ENCODE measurements at regions not wholly inside any gene's neighbourhood (a gene's known extent, or its start where the extent isn't known, plus 50 kb on each side); places are given as distances from the start of the nearest gene placed in this dataset.

DNA sequence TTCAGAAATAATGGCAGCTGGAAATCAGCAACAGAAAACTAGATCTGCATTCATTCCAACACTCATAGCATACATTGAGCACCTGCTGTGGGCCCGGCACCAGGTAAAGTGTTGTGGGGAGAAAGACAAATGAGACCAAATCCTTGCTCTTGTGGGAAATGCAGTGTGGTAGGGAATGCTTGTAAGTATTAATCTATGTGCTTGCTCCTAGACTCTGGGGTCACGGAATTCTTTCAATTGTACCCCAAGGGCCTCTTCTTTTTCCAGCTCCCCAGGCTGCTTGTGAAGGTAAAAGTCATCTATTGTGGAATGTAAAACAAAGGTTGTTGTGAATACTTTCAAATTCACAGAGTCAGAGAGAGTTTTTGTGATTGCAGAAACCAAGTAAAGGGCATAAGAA, 501.9 kb downstream of the CDK5RAP2 start:
- no peak overlapping the region for H3K4me3 Mint-ChIP-seq
- peaks cover 2% of the 10 kb centered on the region for H3K27me3 Mint-ChIP-seq (ENCODE audit: low read depth)
- CTCF ChIA-PET: no interaction called here
- no peak for DNase-seq
- no peak overlapping the region for H3K27ac Mint-ChIP-seq
- H3K9me3 Mint-ChIP-seq: no peaks in the 10 kb centered on the region
- H3K4me1 Mint-ChIP-seq (ENCODE audit: low read depth): no peaks in the 10 kb centered on the region
- intact Hi-C loops (cut with micrococcal nuclease): no loop called here
- no peaks in the 10 kb centered on the region for H3K36me3 Mint-ChIP-seq (ENCODE audit: low read depth)

DNA sequence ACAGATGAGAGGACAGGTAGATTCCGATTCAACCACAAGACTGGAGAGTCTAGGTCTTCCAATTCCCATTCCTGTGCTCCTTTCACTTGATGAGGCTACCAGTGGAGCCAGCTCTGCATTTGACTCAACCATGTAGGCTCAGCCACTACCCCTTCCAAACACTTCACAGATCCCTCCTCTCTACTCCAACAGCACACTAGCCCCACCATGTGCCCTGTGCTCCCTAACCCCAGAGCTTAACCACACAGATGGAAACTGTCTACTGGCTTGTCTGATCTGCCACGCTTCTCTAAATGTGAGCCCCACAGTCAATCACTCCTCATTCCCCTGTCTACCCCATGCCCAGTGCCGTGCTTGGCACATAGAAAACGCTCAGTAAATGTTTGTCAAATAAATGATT, 508.2 kb downstream of the CDK5RAP2 start:
- intact Hi-C loops (cut with micrococcal nuclease): no loop called here
- no peaks in the 10 kb centered on the region for H3K36me3 Mint-ChIP-seq (ENCODE audit: low read depth)
- H3K4me3 Mint-ChIP-seq: no peak overlapping the region
- peaks cover under 1% of the 10 kb centered on the region for H3K27me3 Mint-ChIP-seq (ENCODE audit: low read depth)
- CTCF ChIA-PET: no interaction called here
- no peaks in the 10 kb centered on the region for H3K9me3 Mint-ChIP-seq
- H3K4me1 Mint-ChIP-seq (ENCODE audit: low read depth): no peaks in the 10 kb centered on the region
- no peak for DNase-seq
- no peak overlapping the region for H3K27ac Mint-ChIP-seq

DNA sequence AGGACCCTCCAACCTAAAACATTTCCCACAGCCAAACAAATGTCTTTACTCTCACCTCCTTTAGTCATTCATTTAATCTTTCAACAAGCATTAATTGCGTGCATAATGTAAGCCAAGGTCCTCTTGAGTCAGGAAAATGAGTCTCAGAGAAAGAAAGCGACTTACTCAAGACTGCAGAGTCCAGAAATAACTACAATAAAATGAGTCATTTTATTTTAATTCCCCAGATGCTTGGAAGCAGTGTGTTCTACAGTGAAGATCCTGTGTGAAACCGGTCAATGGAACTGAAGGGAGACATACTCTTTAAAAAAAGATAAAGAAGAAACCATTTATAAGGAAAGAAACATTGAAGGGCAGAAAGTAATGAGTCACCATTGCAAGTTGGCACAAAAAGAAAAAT, 513.7 kb downstream of the CDK5RAP2 start:
- H3K36me3 Mint-ChIP-seq (ENCODE audit: low read depth): no peaks in the 10 kb centered on the region
- H3K27me3 Mint-ChIP-seq (ENCODE audit: low read depth): no peaks in the 10 kb centered on the region
- CTCF ChIA-PET: interaction anchor here (0.8 kb wide), 1 partner anchor 18 kb away, joined by 4 read pairs; no protein-coding TSS in a partner anchor
- peaks cover 2% of the 10 kb centered on the region for H3K9me3 Mint-ChIP-seq
- intact Hi-C loops (cut with micrococcal nuclease): no loop called here
- DNase-seq: no peak
- H3K4me1 Mint-ChIP-seq (ENCODE audit: low read depth): no peaks in the 10 kb centered on the region
- no peak overlapping the region for H3K4me3 Mint-ChIP-seq
- H3K27ac Mint-ChIP-seq: no peak overlapping the region

DNA sequence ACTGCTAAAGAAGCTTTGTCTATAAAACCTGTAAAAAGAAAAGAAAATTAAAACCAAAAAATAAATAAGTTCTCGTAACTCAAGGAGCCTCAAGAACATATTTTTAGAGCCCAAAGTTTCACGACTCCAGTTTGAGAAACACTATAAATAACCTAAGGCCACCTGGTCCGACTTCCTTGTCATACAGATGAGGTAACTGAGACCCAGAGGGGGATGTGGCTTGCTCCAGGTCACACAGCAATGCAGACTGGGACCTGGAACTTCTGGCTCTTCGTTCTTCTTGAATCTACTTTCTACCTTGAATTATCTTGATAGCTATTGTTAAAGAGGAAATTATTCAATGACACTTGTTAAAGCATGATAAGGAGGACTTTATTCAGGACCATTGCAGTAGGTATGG, 514.8 kb downstream of the CDK5RAP2 start:
- no peaks in the 10 kb centered on the region for H3K4me1 Mint-ChIP-seq (ENCODE audit: low read depth)
- DNase-seq: no peak
- no peak overlapping the region for H3K4me3 Mint-ChIP-seq
- no peak overlapping the region for H3K27ac Mint-ChIP-seq
- no peaks in the 10 kb centered on the region for H3K27me3 Mint-ChIP-seq (ENCODE audit: low read depth)
- CTCF ChIA-PET: no interaction called here
- no peaks in the 10 kb centered on the region for H3K36me3 Mint-ChIP-seq (ENCODE audit: low read depth)
- H3K9me3 Mint-ChIP-seq: peaks cover 2% of the 10 kb centered on the region
- intact Hi-C loops (cut with micrococcal nuclease): no loop called here

DNA sequence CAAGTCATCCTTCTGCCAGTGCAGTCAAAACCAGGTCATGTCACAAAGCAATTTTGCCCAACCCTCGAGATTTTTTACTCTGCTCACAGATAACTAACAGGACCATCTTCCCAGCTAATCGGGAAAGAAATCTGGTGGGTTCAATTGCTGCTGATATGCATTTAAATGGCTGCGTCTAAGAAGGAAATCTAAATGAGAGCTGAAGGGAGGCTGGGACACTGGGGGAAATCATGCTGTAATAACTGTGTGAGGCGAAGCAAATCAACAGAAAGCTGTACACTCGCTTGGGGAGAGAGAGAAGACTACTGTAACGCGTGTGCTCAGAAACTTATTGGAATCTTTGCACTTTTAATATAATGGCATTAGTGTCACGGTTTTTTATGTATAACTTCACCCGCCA, 535.0 kb downstream of the CDK5RAP2 start:
- Mint-ChIP-seq H3K4me1 (ENCODE audit: low read depth) (no peaks in the 10 kb centered on the region), H3K36me3 (ENCODE audit: low read depth) (no peaks in the 10 kb centered on the region), H3K9me3 (no peaks in the 10 kb centered on the region), H3K4me3 (no peak overlapping the region), H3K27ac (no peak overlapping the region), H3K27me3 (ENCODE audit: low read depth) (no peaks in the 10 kb centered on the region)
- intact Hi-C loops (cut with micrococcal nuclease): no loop called here
- CTCF ChIA-PET: no interaction called here
- DNase-seq: no peak

DNA sequence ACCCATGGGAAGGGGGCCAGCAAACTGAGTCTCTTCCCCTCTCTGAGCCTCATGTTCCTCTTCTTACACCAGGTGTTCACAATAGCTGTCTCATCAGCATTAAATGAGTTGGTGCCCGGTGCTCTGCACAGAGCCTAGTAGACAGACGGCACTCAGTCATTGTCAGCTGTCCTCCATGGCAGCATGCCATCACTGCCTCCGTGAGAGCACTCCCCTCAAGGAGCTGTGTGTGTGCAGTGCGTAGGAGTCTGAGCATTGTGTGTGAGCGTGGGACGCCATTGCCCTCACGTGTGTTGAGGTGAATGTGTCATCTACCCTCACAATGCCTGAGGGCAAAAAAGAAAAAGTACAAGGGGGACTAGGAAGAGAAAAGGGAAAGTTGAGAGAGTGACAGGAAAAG, 536.5 kb downstream of the CDK5RAP2 start:
- Mint-ChIP-seq H3K9me3 (no peaks in the 10 kb centered on the region), H3K4me3 (no peak overlapping the region), H3K4me1 (ENCODE audit: low read depth) (no peaks in the 10 kb centered on the region), H3K36me3 (ENCODE audit: low read depth) (no peaks in the 10 kb centered on the region), H3K27me3 (ENCODE audit: low read depth) (no peaks in the 10 kb centered on the region), H3K27ac (no peak overlapping the region)
- intact Hi-C loops (cut with micrococcal nuclease): no loop called here
- CTCF ChIA-PET: no interaction called here
- DNase-seq: no peak

DNA sequence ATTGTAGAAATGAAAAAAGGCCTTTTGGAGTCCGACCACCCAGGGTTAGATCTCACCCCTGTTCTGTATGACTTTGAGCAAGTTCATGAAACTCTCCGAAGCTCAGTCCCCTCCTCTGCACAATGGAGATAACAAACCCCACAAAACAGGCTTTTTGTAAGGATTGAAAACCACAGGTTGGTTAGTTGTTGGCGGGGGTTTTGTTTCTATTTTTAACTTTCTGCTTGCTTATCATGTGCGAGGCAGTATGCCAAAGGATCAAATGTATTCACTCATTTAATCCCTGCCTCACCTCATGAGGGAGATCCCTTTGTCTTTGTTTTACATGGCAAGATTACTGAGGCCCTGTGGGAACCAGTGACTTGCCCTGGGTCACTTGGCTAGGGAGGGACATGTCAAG, 539.1 kb downstream of the CDK5RAP2 start:
- no peak for DNase-seq
- intact Hi-C loops (cut with micrococcal nuclease): no loop called here
- CTCF ChIA-PET: no interaction called here
- Mint-ChIP-seq H3K27ac (no peak overlapping the region), H3K4me1 (ENCODE audit: low read depth) (no peaks in the 10 kb centered on the region), H3K36me3 (ENCODE audit: low read depth) (no peaks in the 10 kb centered on the region), H3K9me3 (no peaks in the 10 kb centered on the region), H3K27me3 (ENCODE audit: low read depth) (no peaks in the 10 kb centered on the region), H3K4me3 (no peak overlapping the region)

DNA sequence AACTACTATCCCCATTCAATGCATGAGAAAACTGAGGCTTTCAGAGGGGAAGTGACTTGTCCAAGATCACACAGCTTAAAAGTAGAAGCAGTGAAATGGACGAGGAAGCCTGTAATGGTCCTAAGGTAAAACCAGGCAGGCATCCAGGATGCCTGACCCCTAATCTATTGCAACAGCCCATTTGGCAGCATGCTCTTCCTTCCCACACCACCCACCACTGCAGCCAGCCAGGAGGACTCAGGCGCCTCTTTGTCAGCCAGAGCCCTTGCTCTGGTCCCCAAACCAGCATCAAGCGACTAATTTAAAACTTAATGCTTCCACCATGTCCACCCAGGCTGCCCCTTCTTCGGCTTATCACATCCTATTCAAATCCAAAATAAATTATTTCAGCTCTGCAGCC, 541.6 kb downstream of the CDK5RAP2 start:
- intact Hi-C loops (cut with micrococcal nuclease): no loop called here
- Mint-ChIP-seq H3K4me1 (ENCODE audit: low read depth) (no peaks in the 10 kb centered on the region), H3K36me3 (ENCODE audit: low read depth) (no peaks in the 10 kb centered on the region), H3K9me3 (no peaks in the 10 kb centered on the region), H3K27ac (no peak overlapping the region), H3K4me3 (no peak overlapping the region), H3K27me3 (ENCODE audit: low read depth) (no peaks in the 10 kb centered on the region)
- no peak for DNase-seq
- CTCF ChIA-PET: no interaction called here

DNA sequence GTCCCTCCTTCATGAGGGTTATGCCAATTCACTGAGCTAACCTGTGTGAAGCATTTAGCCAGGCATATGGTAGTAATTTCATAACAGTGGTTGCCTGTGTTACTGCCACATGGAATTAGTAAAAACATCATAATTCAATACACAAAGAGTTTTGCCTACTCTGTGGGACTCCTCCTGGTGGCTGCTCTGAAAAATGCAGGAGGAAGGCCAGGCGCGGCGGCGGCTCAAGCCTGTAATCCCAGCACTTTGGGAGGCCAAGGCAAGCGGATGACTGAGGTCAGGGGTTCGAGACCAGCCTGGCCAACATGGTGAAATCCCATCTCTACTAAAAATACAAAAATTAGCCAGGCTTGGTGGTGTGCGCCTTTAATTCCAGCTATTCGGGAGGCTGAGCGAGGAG, 547.3 kb downstream of the CDK5RAP2 start:
- CTCF ChIA-PET: interaction anchor here (0.6 kb wide), 1 partner anchor 63 kb away, joined by 3 read pairs; no protein-coding TSS in a partner anchor
- no peaks in the 10 kb centered on the region for H3K36me3 Mint-ChIP-seq (ENCODE audit: low read depth)
- H3K9me3 Mint-ChIP-seq: no peaks in the 10 kb centered on the region
- no peak overlapping the region for H3K4me3 Mint-ChIP-seq
- H3K4me1 Mint-ChIP-seq (ENCODE audit: low read depth): no peaks in the 10 kb centered on the region
- intact Hi-C loops (cut with micrococcal nuclease): no loop called here
- no peak overlapping the region for H3K27ac Mint-ChIP-seq
- no peak for DNase-seq
- H3K27me3 Mint-ChIP-seq (ENCODE audit: low read depth): peaks cover 3% of the 10 kb centered on the region

DNA sequence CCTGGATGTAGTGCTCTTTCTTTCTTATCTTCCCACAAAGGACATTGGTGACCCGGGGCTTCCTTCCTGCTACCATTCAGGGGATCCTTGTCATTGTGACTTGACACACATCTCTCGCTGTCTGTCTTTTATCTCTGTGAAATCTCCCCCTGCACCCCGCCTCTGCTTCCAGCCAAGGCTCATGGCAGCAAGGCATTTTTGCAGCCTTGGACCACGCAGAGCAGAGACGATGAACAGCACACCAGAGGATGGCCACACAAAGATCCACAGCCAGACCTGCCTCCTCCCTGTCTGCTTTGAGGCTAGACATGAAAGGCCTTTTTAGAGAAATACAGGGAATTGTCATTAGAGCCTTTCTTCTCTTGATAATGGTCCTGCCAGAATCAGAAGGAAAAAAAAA, 549.1 kb downstream of the CDK5RAP2 start:
- no peaks in the 10 kb centered on the region for H3K36me3 Mint-ChIP-seq (ENCODE audit: low read depth)
- H3K9me3 Mint-ChIP-seq: no peaks in the 10 kb centered on the region
- intact Hi-C loops (cut with micrococcal nuclease): no loop called here
- CTCF ChIA-PET: interaction anchor here (0.6 kb wide), 1 partner anchor 71 kb away, joined by 3 read pairs; no protein-coding TSS in a partner anchor
- H3K4me3 Mint-ChIP-seq: no peak overlapping the region
- peaks cover 3% of the 10 kb centered on the region for H3K27me3 Mint-ChIP-seq (ENCODE audit: low read depth)
- no peak for DNase-seq
- H3K27ac Mint-ChIP-seq: no peak overlapping the region
- no peaks in the 10 kb centered on the region for H3K4me1 Mint-ChIP-seq (ENCODE audit: low read depth)

DNA sequence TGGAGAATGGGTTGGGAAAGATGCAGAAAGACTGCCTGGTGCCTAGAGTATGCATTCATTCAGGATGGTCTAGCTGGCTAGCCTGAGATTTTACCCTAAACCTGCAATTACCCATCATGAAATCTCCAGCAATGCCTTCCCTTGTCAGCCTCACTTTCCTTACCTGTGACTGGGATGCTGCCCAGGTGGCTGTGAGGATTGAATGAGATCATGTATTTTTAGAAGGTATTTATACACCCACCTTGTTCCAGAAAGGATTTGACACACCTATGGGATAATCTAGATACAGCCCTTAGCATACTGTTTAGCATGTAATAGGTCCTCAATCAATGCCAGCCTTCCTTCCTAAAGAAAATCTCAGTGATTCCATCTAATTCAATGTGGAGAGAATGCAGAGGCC, 561.4 kb downstream of the CDK5RAP2 start:
- Mint-ChIP-seq H3K4me3 (no peak overlapping the region), H3K9me3 (peaks cover 5% of the 10 kb centered on the region), H3K4me1 (ENCODE audit: low read depth) (no peaks in the 10 kb centered on the region), H3K27me3 (ENCODE audit: low read depth) (no peaks in the 10 kb centered on the region), H3K27ac (no peak overlapping the region), H3K36me3 (ENCODE audit: low read depth) (no peaks in the 10 kb centered on the region)
- no peak for DNase-seq
- CTCF ChIA-PET: no interaction called here
- intact Hi-C loops (cut with micrococcal nuclease): no loop called here

DNA sequence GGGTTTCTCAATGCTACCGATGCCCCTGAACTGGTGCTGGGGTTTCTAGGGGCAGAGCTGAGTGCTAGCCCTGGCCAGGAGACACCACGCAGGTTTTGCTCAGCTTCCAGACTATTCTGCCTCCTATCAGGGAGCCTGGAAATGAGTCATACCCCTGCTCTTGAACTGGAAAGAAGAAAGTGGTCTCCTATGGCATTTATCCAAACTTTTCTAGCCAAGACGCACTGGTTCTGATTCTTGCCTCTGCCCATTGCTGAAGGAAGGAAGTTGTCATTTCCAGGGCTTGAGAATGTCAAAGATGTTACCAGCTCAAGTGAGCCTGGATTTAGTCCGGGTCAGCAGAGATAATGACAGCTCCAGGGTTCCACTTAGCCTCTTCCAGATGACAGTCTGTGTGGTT, 561.9 kb downstream of the CDK5RAP2 start:
- Mint-ChIP-seq H3K4me1 (ENCODE audit: low read depth) (no peaks in the 10 kb centered on the region), H3K27ac (no peak overlapping the region), H3K9me3 (peaks cover 3% of the 10 kb centered on the region), H3K36me3 (ENCODE audit: low read depth) (no peaks in the 10 kb centered on the region), H3K4me3 (no peak overlapping the region), H3K27me3 (ENCODE audit: low read depth) (no peaks in the 10 kb centered on the region)
- no peak for DNase-seq
- intact Hi-C loops (cut with micrococcal nuclease): no loop called here
- CTCF ChIA-PET: no interaction called here

DNA sequence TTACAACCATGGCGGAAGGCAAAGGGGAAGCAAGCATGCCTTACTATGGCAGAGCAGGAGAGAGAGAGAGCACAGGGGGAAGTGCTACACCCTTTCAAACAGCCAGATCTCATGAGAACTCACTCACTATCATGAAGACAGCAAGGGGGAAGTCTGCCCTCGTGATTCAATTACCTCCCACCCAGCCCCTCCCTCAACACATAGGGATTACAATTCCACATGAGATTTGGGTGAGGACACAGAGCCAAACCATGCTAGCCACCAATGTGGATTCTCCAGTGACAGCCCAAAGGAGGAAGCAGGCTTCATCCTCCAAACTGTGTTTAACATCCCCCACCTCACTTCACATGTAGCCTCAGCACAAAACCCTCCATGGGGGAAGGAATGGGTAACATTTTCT, 563.7 kb downstream of the CDK5RAP2 start:
- Mint-ChIP-seq H3K27me3 (ENCODE audit: low read depth) (no peaks in the 10 kb centered on the region), H3K36me3 (ENCODE audit: low read depth) (no peaks in the 10 kb centered on the region), H3K27ac (no peak overlapping the region), H3K9me3 (peaks cover 3% of the 10 kb centered on the region), H3K4me1 (ENCODE audit: low read depth) (no peaks in the 10 kb centered on the region), H3K4me3 (no peak overlapping the region)
- intact Hi-C loops (cut with micrococcal nuclease): no loop called here
- no peak for DNase-seq
- CTCF ChIA-PET: no interaction called here

DNA sequence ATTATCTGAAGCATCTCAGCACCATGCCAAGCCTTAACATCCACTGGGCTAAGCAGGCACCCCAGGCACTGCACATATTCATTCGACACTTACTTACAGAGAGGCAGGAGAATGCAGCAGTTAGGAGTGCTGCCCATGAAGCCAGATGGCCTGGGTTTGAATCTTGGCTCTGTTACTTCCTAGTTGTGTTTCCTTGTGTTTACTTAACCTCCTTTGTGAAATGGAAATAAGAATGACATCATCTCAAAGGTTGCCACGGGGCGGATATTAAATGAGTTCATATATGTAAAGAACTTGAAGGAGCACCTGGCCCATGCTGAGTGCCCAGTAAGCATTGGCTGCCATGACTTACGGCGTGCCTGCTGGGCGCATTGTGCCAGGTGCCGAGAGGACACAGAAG, 565.2 kb downstream of the CDK5RAP2 start:
- Mint-ChIP-seq H3K36me3 (ENCODE audit: low read depth) (no peaks in the 10 kb centered on the region), H3K27ac (no peak overlapping the region), H3K4me1 (ENCODE audit: low read depth) (no peaks in the 10 kb centered on the region), H3K4me3 (no peak overlapping the region), H3K9me3 (no peaks in the 10 kb centered on the region), H3K27me3 (ENCODE audit: low read depth) (no peaks in the 10 kb centered on the region)
- DNase-seq: no peak
- intact Hi-C loops (cut with micrococcal nuclease): no loop called here
- CTCF ChIA-PET: no interaction called here
